ENCODE measurements at regions not wholly inside any gene's neighbourhood (a gene's known extent, or its start where the extent isn't known, plus 50 kb on each side); places are given as distances from the start of the nearest gene placed in this dataset.

DNA sequence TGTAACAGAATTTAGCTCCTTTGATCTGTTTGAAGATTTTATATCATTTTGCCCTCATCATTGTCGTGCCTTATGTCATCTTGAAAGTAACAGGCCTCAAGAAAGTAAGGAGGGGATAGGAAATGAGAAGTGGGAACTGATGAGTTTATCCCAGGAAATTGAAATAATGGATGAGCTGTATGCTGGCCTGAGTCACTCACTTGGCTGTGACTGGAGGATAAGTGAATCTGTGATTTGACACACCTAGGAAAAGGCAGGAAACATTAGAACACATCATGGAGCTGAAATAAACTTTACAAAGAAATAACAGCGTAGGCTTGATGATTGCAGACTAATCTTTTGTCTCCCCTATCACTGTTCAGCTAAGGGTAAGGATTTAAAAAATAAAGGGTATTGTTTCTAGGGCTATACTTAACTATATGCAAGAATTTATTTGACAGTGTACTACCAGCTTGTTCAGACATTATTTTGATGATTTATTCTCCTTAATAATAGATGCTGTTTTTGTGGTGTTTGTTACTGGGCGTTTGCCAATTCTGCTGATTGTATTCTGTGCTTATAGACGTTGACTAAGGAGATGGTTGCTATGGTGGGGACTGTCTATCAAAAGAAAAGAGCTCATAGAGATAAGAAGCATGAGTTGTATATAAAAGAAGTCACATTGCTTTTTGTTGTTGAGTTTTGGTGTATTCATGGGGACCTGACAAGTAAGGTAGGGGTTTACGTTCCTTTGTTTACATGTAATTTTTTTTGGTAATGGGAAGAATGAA, 105.6 kb upstream of the ROPN1 start:
- Mint-ChIP-seq H3K27me3 (peaks cover 1% of the 10 kb centered on the region), H3K4me1 (ENCODE audit: low read depth) (no peaks in the 10 kb centered on the region), H3K9me3 (no peaks in the 10 kb centered on the region), H3K4me3 (no peak overlapping the region), H3K36me3 (no peaks in the 10 kb centered on the region), H3K27ac (no peak overlapping the region)
- intact Hi-C loops (cut with micrococcal nuclease) = no loop called here
- CTCF ChIA-PET = interaction anchor here (1.0 kb wide), 1 partner anchor 18 kb away, joined by 4 read pairs; no protein-coding TSS in a partner anchor
- POLR2A ChIA-PET = no interaction called here
- DNase-seq = no peak

DNA sequence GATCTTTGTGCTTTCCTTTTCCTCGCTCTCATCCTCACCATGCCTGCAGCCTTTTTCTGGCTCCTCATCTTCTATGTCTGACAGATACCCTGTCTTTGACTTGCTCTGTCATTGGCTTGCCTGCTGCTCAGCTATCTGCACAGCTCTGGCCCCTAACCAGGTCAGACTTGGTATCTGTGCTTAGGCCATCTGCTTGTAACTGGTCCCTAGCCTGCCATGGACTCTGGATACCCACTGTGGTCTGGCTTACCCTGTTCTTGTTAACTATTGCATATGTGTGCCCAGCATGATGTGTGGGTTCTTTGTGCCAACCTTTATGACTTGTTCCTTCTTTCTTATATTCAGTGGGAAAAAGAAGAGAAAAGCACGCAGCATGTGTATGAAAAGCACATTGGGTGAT, 109.7 kb upstream of the ROPN1 start:
- intact Hi-C loops (cut with micrococcal nuclease) = no loop called here
- no peak overlapping the region for H3K27ac Mint-ChIP-seq
- H3K9me3 Mint-ChIP-seq = no peaks in the 10 kb centered on the region
- CTCF ChIA-PET = no interaction called here
- DNase-seq = no peak
- no peak overlapping the region for H3K4me3 Mint-ChIP-seq
- no peaks in the 10 kb centered on the region for H3K4me1 Mint-ChIP-seq (ENCODE audit: low read depth)
- H3K27me3 Mint-ChIP-seq = peaks cover 5% of the 10 kb centered on the region
- no peaks in the 10 kb centered on the region for H3K36me3 Mint-ChIP-seq
- POLR2A ChIA-PET = no interaction called here

DNA sequence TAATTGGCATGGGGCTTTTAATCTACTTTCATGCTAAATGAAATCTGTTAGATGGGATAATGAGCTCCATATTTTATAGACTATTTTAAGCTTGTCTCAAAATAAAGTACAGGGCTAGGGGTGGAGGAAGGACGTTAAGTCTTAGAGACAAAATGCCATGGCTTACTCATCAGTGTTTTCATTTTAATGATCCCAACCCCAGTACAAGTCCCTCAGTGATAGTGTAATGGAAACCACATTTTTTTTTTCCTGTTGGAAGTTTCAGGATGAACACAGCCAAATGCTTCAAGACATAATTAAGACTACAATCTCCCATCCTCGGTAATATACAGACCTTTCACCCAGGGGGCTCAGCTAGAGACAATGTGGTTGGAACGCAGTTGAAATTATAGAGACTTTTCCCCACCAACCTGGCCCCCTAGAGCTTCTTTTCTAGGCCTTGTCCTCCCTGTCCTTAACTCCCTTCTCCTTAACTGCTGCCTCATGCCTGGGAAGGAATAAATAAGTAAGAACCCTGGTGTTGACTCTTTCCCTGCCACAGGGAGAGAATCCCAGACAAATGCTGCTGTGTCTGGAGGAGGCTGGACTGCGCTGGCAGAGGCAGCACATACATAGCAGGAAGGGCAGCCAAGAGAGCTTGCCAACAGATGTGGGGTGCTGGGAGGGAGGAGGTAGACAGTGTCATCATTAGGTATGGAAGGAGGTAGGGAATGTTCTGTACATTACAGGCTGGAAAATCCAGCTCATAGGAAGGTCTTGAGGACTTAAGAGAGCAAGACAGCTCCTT, 115.4 kb upstream of the ROPN1 start:
- Mint-ChIP-seq H3K4me3 (no peak overlapping the region), H3K27me3 (peaks cover 5% of the 10 kb centered on the region), H3K36me3 (no peaks in the 10 kb centered on the region), H3K9me3 (no peaks in the 10 kb centered on the region), H3K4me1 (ENCODE audit: low read depth) (no peaks in the 10 kb centered on the region), H3K27ac (no peak overlapping the region)
- ChIA-PET POLR2A (no interaction called here), CTCF (no interaction called here)
- intact Hi-C loops (cut with micrococcal nuclease) = no loop called here
- DNase-seq = no peak

DNA sequence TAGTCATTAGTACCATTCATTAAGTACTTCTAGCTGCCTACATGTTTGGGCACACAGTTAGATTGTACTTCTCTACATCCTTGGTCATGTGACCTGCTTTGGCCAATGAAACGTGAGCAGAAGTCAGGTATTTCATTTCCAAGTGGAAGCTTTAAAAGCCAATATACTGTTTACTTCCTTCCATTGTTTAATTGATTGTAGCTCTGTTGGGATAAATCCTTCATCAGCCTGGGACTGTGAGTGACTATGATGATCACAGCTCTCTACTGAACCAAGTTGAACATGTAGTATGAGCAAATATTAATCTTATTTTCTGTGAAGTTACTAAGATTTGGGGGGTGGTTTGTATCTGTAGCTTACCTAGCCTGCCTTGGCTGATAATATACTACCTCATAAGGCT, 116.5 kb upstream of the ROPN1 start:
- Mint-ChIP-seq H3K4me3 (no peak overlapping the region), H3K36me3 (no peaks in the 10 kb centered on the region), H3K27ac (no peak overlapping the region), H3K27me3 (peaks cover 3% of the 10 kb centered on the region), H3K4me1 (ENCODE audit: low read depth) (no peaks in the 10 kb centered on the region), H3K9me3 (no peaks in the 10 kb centered on the region)
- intact Hi-C loops (cut with micrococcal nuclease) = no loop called here
- CTCF ChIA-PET = no interaction called here
- no peak for DNase-seq
- POLR2A ChIA-PET = no interaction called here

DNA sequence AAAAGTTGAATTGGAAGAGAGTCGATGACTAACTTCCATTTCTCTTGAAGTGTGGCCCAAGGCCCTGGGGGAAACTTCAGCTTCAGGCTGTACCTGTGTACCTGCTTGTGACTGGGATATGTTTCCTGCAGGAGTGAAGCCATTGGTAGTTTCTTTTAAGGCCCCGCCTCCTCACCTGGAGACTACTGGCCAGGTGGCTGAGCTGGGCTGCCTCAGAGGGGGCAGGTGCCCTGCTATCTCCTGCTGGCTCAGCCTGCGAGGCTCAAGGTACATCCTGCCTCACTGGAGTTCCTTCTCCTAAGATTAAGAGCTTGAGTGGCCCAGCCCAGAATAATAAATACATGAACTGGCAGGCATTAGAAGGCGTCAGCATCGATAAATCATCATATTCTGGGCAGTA, 121.6 kb upstream of the ROPN1 start:
- H3K9me3 Mint-ChIP-seq = no peaks in the 10 kb centered on the region
- no peaks in the 10 kb centered on the region for H3K36me3 Mint-ChIP-seq
- peaks cover 3% of the 10 kb centered on the region for H3K27me3 Mint-ChIP-seq
- H3K27ac Mint-ChIP-seq = no peak overlapping the region
- POLR2A ChIA-PET = no interaction called here
- DNase-seq = no peak
- CTCF ChIA-PET = no interaction called here
- H3K4me3 Mint-ChIP-seq = no peak overlapping the region
- H3K4me1 Mint-ChIP-seq (ENCODE audit: low read depth) = no peaks in the 10 kb centered on the region
- intact Hi-C loops (cut with micrococcal nuclease) = no loop called here

DNA sequence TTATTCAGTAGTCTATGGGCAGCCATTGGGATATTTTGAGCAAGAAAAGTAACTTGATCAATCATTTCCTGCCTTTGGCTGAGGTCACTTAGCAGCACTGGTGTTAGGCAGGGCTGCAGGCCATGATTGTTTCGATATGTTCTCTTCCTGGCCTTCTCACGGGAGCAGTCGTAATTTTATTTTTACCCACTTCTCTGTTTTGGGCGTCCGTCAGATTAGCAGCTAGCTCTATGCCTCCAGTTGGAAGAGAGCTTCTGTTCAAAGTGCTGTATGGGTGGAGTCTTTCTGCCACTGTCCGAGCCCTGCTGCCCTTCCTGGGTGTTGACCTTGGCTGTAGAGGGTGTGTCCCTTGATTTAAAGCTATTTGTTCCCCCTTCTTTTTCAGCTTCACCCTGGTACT, 123.4 kb upstream of the ROPN1 start:
- H3K4me3 Mint-ChIP-seq = no peak overlapping the region
- CTCF ChIA-PET = no interaction called here
- H3K9me3 Mint-ChIP-seq = no peaks in the 10 kb centered on the region
- no peaks in the 10 kb centered on the region for H3K4me1 Mint-ChIP-seq (ENCODE audit: low read depth)
- H3K36me3 Mint-ChIP-seq = no peaks in the 10 kb centered on the region
- no peak for DNase-seq
- H3K27me3 Mint-ChIP-seq = peaks cover 6% of the 10 kb centered on the region
- intact Hi-C loops (cut with micrococcal nuclease) = no loop called here
- H3K27ac Mint-ChIP-seq = no peak overlapping the region
- POLR2A ChIA-PET = no interaction called here

DNA sequence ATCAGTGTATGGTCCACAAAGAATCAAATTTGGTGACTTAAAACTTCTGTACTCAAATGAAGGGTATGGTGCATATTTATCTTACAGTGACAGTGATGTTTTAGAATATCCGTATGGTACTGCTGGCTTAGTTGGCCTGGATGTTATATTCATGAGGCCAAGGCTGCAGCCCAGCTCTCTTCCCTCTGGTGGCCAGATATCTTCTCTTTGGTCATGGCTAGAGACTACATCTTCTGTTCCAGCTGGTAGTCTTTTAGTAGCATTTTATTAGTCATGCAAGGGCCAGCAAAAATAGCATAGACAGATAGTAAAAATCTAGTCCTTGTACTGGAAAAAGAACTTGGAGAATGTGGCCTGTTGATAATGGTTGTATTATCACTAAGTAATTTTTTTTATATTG, 124.0 kb upstream of the ROPN1 start:
- no peaks in the 10 kb centered on the region for H3K36me3 Mint-ChIP-seq
- no peaks in the 10 kb centered on the region for H3K4me1 Mint-ChIP-seq (ENCODE audit: low read depth)

DNA sequence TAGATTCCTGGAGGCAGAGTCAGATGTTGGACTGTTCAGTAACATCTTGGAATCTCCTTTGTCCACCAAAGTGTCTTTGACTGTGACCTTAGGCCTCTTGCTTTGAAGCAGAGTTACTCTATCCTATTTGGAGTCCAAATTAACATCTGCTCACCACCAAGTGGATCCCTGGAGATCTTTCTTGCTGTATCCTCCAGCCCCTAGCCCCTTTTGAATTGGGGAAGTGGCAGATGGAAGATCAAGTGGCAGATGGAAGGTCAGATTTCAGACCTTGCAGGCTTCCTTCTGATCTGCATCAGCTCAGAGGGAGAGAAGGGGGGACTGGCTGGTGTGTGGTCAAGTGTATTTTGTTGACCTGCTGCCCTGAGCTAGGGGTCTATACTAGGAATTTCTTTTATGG, 125.0 kb upstream of the ROPN1 start:
- no peak overlapping the region for H3K27ac Mint-ChIP-seq
- intact Hi-C loops (cut with micrococcal nuclease) = no loop called here
- no peak overlapping the region for H3K4me3 Mint-ChIP-seq
- ChIA-PET POLR2A (no interaction called here), CTCF (no interaction called here)
- DNase-seq = no peak
- no peaks in the 10 kb centered on the region for H3K36me3 Mint-ChIP-seq
- no peaks in the 10 kb centered on the region for H3K9me3 Mint-ChIP-seq
- peaks cover 8% of the 10 kb centered on the region for H3K27me3 Mint-ChIP-seq
- no peaks in the 10 kb centered on the region for H3K4me1 Mint-ChIP-seq (ENCODE audit: low read depth)

More for the DNA sequence above, 124.0 kb upstream of the ROPN1 start:
- H3K27me3 Mint-ChIP-seq = peaks cover 7% of the 10 kb centered on the region
- H3K9me3 Mint-ChIP-seq = no peaks in the 10 kb centered on the region
- no peak overlapping the region for H3K4me3 Mint-ChIP-seq
- no peak for DNase-seq
- H3K27ac Mint-ChIP-seq = no peak overlapping the region
- ChIA-PET CTCF (no interaction called here), POLR2A (no interaction called here)
- intact Hi-C loops (cut with micrococcal nuclease) = no loop called here

DNA sequence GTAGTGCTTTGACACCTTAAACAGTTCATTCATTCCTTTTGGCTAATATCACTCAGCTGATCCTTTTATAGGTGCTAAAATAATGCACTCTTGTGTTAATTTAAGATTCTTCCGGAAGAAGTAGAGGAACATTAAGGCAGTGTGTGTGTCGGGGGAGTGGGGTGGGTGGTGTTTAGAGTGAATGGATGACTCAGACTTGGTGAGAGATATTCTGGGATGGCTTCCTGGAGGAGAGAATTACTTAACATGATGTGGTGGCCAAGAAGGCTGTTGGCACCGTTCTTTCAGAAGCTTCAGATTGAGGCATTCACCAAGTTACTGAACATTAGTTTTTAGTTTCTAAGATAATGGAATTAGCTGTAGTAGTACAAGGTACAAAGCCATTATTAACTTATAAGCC, 125.6 kb upstream of the ROPN1 start:
- Mint-ChIP-seq H3K27me3 (peaks cover 10% of the 10 kb centered on the region), H3K27ac (no peak overlapping the region), H3K4me3 (no peak overlapping the region), H3K9me3 (no peaks in the 10 kb centered on the region), H3K4me1 (ENCODE audit: low read depth) (no peaks in the 10 kb centered on the region), H3K36me3 (no peaks in the 10 kb centered on the region)
- intact Hi-C loops (cut with micrococcal nuclease) = no loop called here
- ChIA-PET CTCF (no interaction called here), POLR2A (no interaction called here)
- DNase-seq = no peak

DNA sequence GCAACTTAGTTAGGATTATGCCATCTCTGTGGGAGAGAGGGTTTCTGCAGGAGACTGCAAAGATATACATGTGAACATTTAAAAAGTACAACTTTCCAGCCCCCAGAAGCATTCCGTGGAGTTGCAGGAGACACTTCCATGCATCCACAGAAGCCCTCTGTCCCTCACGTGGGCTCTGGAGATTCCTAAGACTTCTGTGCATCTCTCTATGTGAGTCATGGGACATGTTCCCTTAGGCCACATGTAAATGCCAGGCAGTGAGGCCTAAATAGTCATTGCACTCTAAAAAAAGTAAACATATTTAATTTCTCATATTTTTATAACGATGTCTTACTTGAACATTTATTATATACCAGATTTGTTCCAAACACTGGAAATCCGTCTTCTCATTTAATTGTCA, 126.5 kb upstream of the ROPN1 start:
- no peaks in the 10 kb centered on the region for H3K4me1 Mint-ChIP-seq (ENCODE audit: low read depth)
- no peak for DNase-seq
- H3K36me3 Mint-ChIP-seq = no peaks in the 10 kb centered on the region
- peaks cover 7% of the 10 kb centered on the region for H3K27me3 Mint-ChIP-seq
- H3K27ac Mint-ChIP-seq = no peak overlapping the region
- intact Hi-C loops (cut with micrococcal nuclease) = no loop called here
- ChIA-PET CTCF (no interaction called here), POLR2A (no interaction called here)
- no peaks in the 10 kb centered on the region for H3K9me3 Mint-ChIP-seq
- no peak overlapping the region for H3K4me3 Mint-ChIP-seq

DNA sequence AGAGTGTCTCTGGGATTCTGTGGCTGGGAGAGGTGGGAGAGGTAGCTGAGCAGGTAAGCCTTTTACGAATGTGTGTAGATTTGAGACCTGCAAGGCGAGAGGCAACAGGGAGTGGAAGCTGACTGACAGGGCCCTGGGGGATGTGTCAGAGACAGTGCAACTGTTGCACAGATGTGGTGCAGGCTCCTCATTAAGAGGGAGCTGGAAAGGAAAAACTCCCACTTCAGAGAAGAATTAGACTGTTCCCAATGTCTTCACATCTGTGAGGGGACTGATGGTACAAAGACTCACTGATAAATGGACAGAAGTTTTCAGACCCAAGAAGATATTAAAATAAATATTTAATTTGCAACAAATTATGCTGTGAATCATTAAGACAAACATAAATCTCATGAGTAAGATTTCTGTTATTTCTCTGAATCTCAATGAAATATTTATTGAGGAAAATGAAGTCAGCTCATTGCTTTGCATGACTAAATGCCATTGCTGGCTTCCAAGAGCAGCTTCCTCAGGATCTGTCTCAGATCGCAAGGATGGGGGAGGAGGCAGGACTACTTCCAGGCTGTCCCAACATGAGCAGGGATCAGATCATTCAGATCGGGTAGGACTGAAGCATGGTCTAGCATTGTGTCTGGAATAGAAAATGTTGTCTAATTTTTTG, 127.3 kb upstream of the ROPN1 start:
- no peak for DNase-seq
- POLR2A ChIA-PET = no interaction called here
- H3K4me1 Mint-ChIP-seq (ENCODE audit: low read depth) = no peaks in the 10 kb centered on the region
- intact Hi-C loops (cut with micrococcal nuclease) = no loop called here
- H3K4me3 Mint-ChIP-seq = no peak overlapping the region
- CTCF ChIA-PET = no interaction called here
- no peaks in the 10 kb centered on the region for H3K36me3 Mint-ChIP-seq
- no peak overlapping the region for H3K27ac Mint-ChIP-seq
- H3K27me3 Mint-ChIP-seq = peaks cover 10% of the 10 kb centered on the region
- H3K9me3 Mint-ChIP-seq = no peaks in the 10 kb centered on the region

DNA sequence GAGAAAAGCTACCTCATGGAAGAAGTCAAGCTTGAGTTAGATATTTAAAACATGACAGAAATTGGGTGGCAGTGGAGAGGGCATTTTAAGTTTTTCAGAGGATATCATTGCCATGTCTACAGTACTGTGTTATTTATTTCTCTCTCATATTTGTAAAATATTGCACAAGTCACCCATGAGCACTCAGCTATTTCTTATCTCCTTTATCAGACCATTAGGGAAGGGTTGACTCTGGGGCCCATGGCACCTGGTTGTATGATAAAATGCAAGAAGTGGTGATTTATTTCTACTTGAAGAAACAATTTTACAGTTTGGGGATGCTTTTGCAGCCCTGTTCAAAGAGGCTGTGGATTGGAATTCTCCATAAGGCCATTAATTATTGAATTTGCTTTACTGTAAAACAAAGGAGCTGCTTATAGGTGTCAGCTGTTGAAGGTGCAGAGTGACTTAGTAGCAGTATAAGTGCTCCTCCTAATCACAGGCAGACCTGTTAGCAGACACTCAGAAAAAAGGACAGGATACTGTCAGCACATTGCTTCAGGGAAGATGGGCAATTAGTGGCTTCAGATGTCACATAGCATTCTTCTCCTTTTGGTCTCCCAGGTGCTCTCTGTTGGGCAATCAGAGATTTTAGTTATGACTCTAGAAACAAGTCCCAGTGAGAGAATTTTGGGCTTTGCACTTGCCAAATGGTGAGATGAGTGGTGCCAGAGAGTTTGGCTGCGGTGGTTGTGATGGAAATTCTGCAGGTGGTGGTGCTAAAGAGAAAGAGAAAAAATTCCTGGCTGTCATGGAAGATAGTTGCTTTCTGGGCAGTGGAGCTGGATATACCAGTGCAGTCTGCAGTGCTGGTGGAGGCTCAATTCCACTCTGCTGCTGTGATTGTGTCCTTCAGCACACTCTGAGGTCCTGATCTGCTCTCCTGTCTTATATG, 129.7 kb upstream of the ROPN1 start:
- intact Hi-C loops (cut with micrococcal nuclease) = no loop called here
- ChIA-PET POLR2A (no interaction called here), CTCF (no interaction called here)
- DNase-seq = no peak
- Mint-ChIP-seq H3K27me3 (peaks cover 14% of the 10 kb centered on the region), H3K4me1 (ENCODE audit: low read depth) (no peaks in the 10 kb centered on the region), H3K27ac (no peak overlapping the region), H3K9me3 (no peaks in the 10 kb centered on the region), H3K36me3 (no peaks in the 10 kb centered on the region), H3K4me3 (no peak overlapping the region)
